Esophagus (tissue), 2 donors: ENCODE measurements at regions not wholly inside any gene's neighbourhood (a gene's known extent, or its start where the extent isn't known, plus 50 kb on each side); places are given as distances from the start of the nearest gene placed in this dataset.

Experiments used
- H3K27ac ChIP-seq, 2 donors: one replicate each; pipeline ENCODE4 v1.5.1; 2013; ENCODE audit warnings: low read depth in 2 of 2, mild to moderate bottlenecking in 2 of 2, inconsistent platforms in 1 of 2, low read length in 1 of 2, moderate library complexity in 1 of 2
- H3K27me3 ChIP-seq, 2 donors: one replicate each; pipeline ENCODE4 v1.6.1; 2013; ENCODE audit warnings: low read length in 2 of 2, control low read depth in 1 of 2, mild to moderate bottlenecking in 1 of 2; ENCODE audit not compliant: insufficient read depth in 2 of 2, control insufficient read depth in 1 of 2
- H3K36me3 ChIP-seq, 2 donors: one replicate each; pipeline ENCODE4 v1.6.1; 2013; ENCODE audit warnings: low read length in 1 of 2; ENCODE audit not compliant: control insufficient read depth in 2 of 2, insufficient read depth in 2 of 2
- H3K4me1 ChIP-seq, 2 donors: one replicate each; pipeline ENCODE4 v1.6.1; 2013; ENCODE audit warnings: low read length in 1 of 2; ENCODE audit not compliant: control insufficient read depth in 2 of 2, insufficient read depth in 2 of 2
- H3K4me3 ChIP-seq, 2 donors: one replicate each; pipeline ENCODE4 v1.5.1; 2013; ENCODE audit warnings: low read length in 2 of 2, mild to moderate bottlenecking in 2 of 2, low read depth in 1 of 2, moderate library complexity in 1 of 2
- H3K9me3 ChIP-seq, 2 donors: one replicate each; pipeline ENCODE4 v1.6.1; 2013; ENCODE audit warnings: mild to moderate bottlenecking in 2 of 2, low read depth in 1 of 2, low read length in 1 of 2, moderate library complexity in 1 of 2; ENCODE audit not compliant: control insufficient read depth in 2 of 2, insufficient read depth in 1 of 2
- WGBS, 2 donors: extraction: QIAGEN DNeasy Blood & Tissue Kit; methylation state at CpG; one replicate each; pipeline ENCODE4 v1.1.7; 2013; 5-methylcytosine and 5-hydroxymethylcytosine counted together
- donor health status: healthy with polysubstance abuse.
- donor health status: Bipolar disorder and iron deficiency.

- Histone ChIP-seq H3K27me3 (peaks cover 0 to 2% of the 10 kb centered on the region in 2 donors), H3K36me3 (no peaks in the 10 kb centered on the region), H3K27ac (no peak overlapping the region), H3K9me3 (no peaks in the 10 kb centered on the region), H3K4me3 (no peak overlapping the region), H3K4me1 (no peaks in the 10 kb centered on the region)
- 90 to 91% methylated on average over 6 of the region's 6 CpGs for WGBS, 2 donors
Observed at GRCh38 chr20:11783102-11783850, 134.4 kb upstream of the BTBD3 start.

- Histone ChIP-seq H3K36me3 (no peaks in the 10 kb centered on the region), H3K4me3 (no peak overlapping the region), H3K9me3 (no peaks in the 10 kb centered on the region), H3K27ac (no peak overlapping the region), H3K27me3 (peaks cover 0 to 2% of the 10 kb centered on the region in 2 donors), H3K4me1 (no peaks in the 10 kb centered on the region)
- WGBS, 2 donors: 80 to 92% methylated on average over 4 of the region's 4 CpGs
Observed at GRCh38 chr20:11785885-11786507, 131.7 kb upstream of the BTBD3 start.

DNA sequence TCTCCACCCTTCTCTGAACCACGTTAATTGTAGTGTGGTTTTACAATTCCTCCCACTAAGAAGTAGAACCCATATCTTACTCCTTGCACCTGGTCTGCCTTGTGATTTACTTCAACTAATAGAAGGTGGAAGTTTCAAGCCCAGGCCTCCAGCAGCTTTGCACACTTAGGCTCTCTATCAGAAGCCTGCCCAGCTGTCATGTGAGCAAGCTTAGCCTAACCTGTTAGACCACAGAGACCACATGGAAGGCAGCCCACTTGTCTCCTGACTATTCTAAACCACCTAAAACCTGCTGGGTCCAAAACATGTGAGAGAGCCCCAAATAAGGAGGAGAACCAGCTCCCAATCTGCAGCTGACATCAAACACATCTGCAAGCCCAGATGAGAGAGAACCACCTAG lies 127.6 kb upstream of the BTBD3 start:
- no peak overlapping the region for H3K27ac ChIP-seq
- peaks cover 0 to 2% of the 10 kb centered on the region in 2 donors for H3K27me3 ChIP-seq
- 61 to 75% methylated on average over 1 of the region's 1 CpG for WGBS, 2 donors
- H3K9me3 ChIP-seq: no peaks in the 10 kb centered on the region
- H3K36me3 ChIP-seq: no peaks in the 10 kb centered on the region
- H3K4me3 ChIP-seq: no peak overlapping the region
- no peaks in the 10 kb centered on the region for H3K4me1 ChIP-seq

GRCh38 chr20:11791316-11791715 lies 126.4 kb upstream of the BTBD3 start:
- Histone ChIP-seq H3K36me3 (no peaks in the 10 kb centered on the region), H3K27ac (no peak overlapping the region), H3K4me1 (no peaks in the 10 kb centered on the region), H3K4me3 (no peak overlapping the region), H3K27me3 (peaks cover 0 to 2% of the 10 kb centered on the region in 2 donors), H3K9me3 (no peaks in the 10 kb centered on the region)
- WGBS, 2 donors: 94 to 95% methylated on average over 2 of the region's 2 CpGs

DNA sequence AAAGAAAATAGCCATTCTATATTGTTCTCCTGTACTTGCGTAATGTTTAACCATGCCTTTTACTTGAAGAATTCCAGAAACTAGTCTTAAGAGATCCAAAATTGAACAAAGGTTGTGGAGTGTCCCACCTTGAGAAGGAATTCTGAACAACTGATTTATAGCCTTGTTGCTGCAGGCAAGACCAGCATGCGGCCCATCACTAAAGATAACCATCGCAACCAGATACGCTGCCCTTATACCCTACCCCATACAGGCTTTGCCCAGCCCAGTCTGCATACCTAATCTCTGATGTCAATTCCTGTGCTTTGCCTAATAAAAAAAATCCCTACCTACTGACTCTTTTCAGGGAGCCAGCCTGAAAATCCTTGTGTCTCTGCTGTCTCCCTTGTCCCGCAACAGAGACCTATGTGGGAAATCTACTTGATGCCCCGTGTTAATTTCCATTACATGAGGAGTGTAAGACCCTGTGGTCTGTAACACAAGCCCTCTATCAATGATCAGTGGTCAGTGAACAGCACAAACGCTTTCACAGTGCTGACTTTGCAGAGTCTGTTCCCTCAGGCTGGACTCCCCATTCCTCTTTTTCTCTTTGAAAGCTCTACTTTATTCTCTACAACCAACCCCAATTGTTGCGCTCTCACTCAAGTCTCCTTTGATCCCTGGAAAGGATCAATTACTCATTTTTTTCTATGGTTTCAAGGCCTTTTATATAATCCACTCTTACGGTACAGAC lies 125.7 kb upstream of the BTBD3 start:
- H3K27ac ChIP-seq: no peak overlapping the region
- WGBS, 2 donors: 77 to 79% methylated on average over 9 of the region's 9 CpGs
- no peaks in the 10 kb centered on the region for H3K4me1 ChIP-seq
- no peaks in the 10 kb centered on the region for H3K9me3 ChIP-seq
- H3K36me3 ChIP-seq: no peaks in the 10 kb centered on the region
- no peaks in the 10 kb centered on the region for H3K27me3 ChIP-seq
- H3K4me3 ChIP-seq: no peak overlapping the region

GRCh38 chr20:11792568-11792953 lies 125.1 kb upstream of the BTBD3 start:
- H3K4me3 ChIP-seq: no peak overlapping the region
- H3K27me3 ChIP-seq: no peaks in the 10 kb centered on the region
- H3K27ac ChIP-seq: no peak overlapping the region
- 56 to 60% methylated on average over 2 of the region's 2 CpGs for WGBS, 2 donors
- no peaks in the 10 kb centered on the region for H3K9me3 ChIP-seq
- H3K36me3 ChIP-seq: no peaks in the 10 kb centered on the region
- H3K4me1 ChIP-seq: no peaks in the 10 kb centered on the region

DNA sequence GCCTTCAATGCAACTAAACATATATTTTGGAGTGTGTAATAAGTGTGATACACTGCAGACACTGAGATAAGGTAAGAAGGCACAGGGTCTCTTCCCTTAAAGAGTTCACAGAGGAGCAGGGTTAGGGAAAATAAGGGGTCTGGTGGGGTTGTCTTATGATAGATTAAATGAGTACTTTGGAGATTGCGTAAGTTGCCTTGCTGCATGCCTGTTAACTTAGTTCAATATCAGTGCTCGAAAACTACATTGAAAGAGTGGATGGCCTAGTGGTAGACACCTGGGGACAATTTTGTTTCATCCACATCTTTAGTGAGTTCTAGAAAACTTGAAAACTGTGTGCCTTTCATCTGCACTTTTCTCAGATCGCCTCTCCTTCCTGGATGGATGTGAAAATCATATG lies 123.2 kb upstream of the BTBD3 start:
- Histone ChIP-seq H3K9me3 (no peaks in the 10 kb centered on the region), H3K36me3 (no peaks in the 10 kb centered on the region), H3K27ac (no peak overlapping the region), H3K4me3 (no peak overlapping the region), H3K27me3 (no peaks in the 10 kb centered on the region), H3K4me1 (no peaks in the 10 kb centered on the region)
- WGBS, 2 donors: 91 to 95% methylated on average over 3 of the region's 3 CpGs

DNA sequence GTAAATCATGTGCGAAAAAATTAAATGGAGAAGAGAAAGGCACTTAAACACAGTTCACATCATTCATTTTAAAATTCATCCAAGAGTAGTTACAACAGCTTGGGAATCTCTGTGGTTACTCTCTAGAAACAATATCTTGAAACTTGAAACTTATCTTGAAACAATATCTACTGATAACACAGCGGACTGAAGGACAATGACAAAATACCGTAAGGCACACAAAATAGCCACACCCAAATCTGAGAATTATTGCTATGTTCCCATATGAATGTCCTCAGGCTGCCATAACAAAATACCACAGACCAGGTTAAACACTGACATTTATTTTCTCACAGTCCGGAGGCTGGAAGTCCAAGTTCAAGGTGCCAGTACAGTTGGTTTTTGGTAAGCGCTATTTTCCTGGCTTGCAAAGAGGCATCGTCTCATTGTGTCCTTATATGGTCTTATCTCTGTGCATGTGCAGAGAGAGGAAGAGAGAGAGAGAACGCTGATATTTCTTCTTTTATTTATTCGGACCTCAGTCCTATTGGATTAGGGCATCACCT lies 122.5 kb upstream of the BTBD3 start:
- Histone ChIP-seq H3K36me3 (no peaks in the 10 kb centered on the region), H3K27me3 (no peaks in the 10 kb centered on the region), H3K4me1 (no peaks in the 10 kb centered on the region), H3K27ac (no peak overlapping the region), H3K4me3 (no peak overlapping the region), H3K9me3 (no peaks in the 10 kb centered on the region)
- WGBS, 2 donors: 82 to 91% methylated on average over 8 of the region's 8 CpGs

- Histone ChIP-seq H3K4me3 (no peak overlapping the region), H3K4me1 (no peaks in the 10 kb centered on the region), H3K27ac (no peak overlapping the region), H3K9me3 (no peaks in the 10 kb centered on the region), H3K36me3 (no peaks in the 10 kb centered on the region), H3K27me3 (no peaks in the 10 kb centered on the region)
- 62 to 73% methylated on average over 4 of the region's 4 CpGs for WGBS, 2 donors
Observed at GRCh38 chr20:11796026-11796425, 121.7 kb upstream of the BTBD3 start.
